ENCODE measurements at regions not wholly inside any gene's neighbourhood (a gene's known extent, or its start where the extent isn't known, plus 50 kb on each side); places are given as distances from the start of the nearest gene placed in this dataset.

- intact Hi-C loops (cut with micrococcal nuclease) = loop anchor here (1.0 kb wide), 1 partner anchor 238 kb away; no protein-coding TSS in a partner anchor
- Histone ChIP-seq H2AFZ (ENCODE audit: low read depth, low read length, poor library complexity, severe bottlenecking) (no peak overlapping the region), H3K4me3 (replicated peaks in 1 of 2; ENCODE audit: low read depth in 1 of 2, low read length in 2 of 2) (no peak overlapping the region), H3K9me3 (ENCODE audit: control insufficient read depth in 1 of 2, insufficient read depth in 1 of 2, low read depth in 1 of 2, low read length in 2 of 2) (no peaks in the 10 kb centered on the region), H3K79me2 (ENCODE audit: insufficient read depth, low read length) (no peaks in the 10 kb centered on the region), H3K4me1 (ENCODE audit: control insufficient read depth in 1 of 2, insufficient read depth in 2 of 2, low read length in 2 of 2) (no peaks in the 10 kb centered on the region), H4K20me1 (ENCODE audit: insufficient read depth) (no peaks in the 10 kb centered on the region), H3K27ac (ENCODE audit: low read depth, low read length) (no peak overlapping the region), H3K9me2 (ENCODE audit: insufficient read depth) (no peaks in the 10 kb centered on the region), H3K4me2 (ENCODE audit: low read length) (no peak overlapping the region), H3K27me3 (ENCODE audit: insufficient read depth, low read length) (no peaks in the 10 kb centered on the region), H3K9ac (ENCODE audit: low read length) (no peak overlapping the region), H3K36me3 (ENCODE audit: control insufficient read depth in 1 of 2, insufficient read depth in 2 of 2, low read length in 2 of 2) (no peaks in the 10 kb centered on the region)
- TF ChIP-seq YY1 (IDR thresholded peaks at IDR 0.05; ENCODE audit: extremely low read depth, insufficient replicate concordance, low read depth, low read length) (no peak), FOSL1 (IDR thresholded peaks at IDR 0.05; ENCODE audit: low read depth) (no peak), EZH2phosphoT487 (IDR thresholded peaks at IDR 0.05; ENCODE audit: borderline replicate concordance) (no peak), SP1 (IDR thresholded peaks at IDR 0.05; ENCODE audit: low read depth) (no peak), EZH2 (IDR thresholded peaks at IDR 0.05) (no peak), ATF3 (IDR thresholded peaks at IDR 0.05) (no peak), CBX3 (IDR thresholded peaks at IDR 0.05; ENCODE audit: low read depth) (no peak), JUND (IDR thresholded peaks at IDR 0.05) (no peak), RAD21 (IDR thresholded peaks at IDR 0.05; ENCODE audit: low read depth) (peak; percentile 53), CTCF (IDR thresholded peaks at IDR 0.05 in 2 of 3, conservative IDR thresholded peaks at IDR 0.05 in 1 of 3; ENCODE audit: borderline replicate concordance in 1 of 3, insufficient read depth in 1 of 3, low read depth in 2 of 3, low read length in 2 of 3) (peak; percentile 5 to 55 (median 27); a peak in 3 of 6 replicates), SRF (IDR thresholded peaks at IDR 0.05; ENCODE audit: low read depth) (no peak)
- no TSS peak for BruUV-seq (replicated peaks)
- ChIA-PET RAD21 (ENCODE audit: low non-redundant PET in 1 of 2, low total read pairs in 2 of 2, uncharacterized antibody in 2 of 2, unreplicated experiment in 2 of 2) (no interaction called here), CTCF (interaction anchor here (1.2 to 2.6 kb wide), 6 partner anchors 106 to 243 kb away, joined by 3 to 17 read pairs (median 6); no protein-coding TSS in a partner anchor), POLR2A (no interaction called here)
- DNase-seq (ENCODE audit: low read depth, low spot score) = peak; percentile 10
- no peak for ATAC-seq
These were observed 704.4 kb upstream of the PCDH20 start for GRCh38 chr13:62119739-62120700.

Data from HCT116 (cell line).